ENCODE measurements at regions not wholly inside any gene's neighbourhood (a gene's known extent, or its start where the extent isn't known, plus 50 kb on each side); places are given as distances from the start of the nearest gene placed in this dataset.

- no peaks in the 10 kb centered on the region for H4K20me1 ChIP-seq (replicated peaks; ENCODE audit: control insufficient read depth, insufficient read depth, low read length)
- no peaks in the 10 kb centered on the region for H3K4me1 ChIP-seq (replicated peaks in 1 of 2; ENCODE audit: control insufficient read depth in 2 of 2, insufficient read depth in 2 of 2, low read length in 2 of 2)
- H3K27me3 ChIP-seq (ENCODE audit: control insufficient read depth in 2 of 2, insufficient read depth in 2 of 2, low read length in 2 of 2), result no peaks in the 10 kb centered on the region
- no peak overlapping the region for H3K27ac ChIP-seq (ENCODE audit: extremely low read depth, low read depth, low read length)
- WGBS (ENCODE audit: insufficient coverage, low coverage, missing lambda C conversion rate), result 0% methylated on average over 1 of the region's 1 CpG
- in situ Hi-C loops (cut with MboI) (no loop called here), intact Hi-C loops (cut with micrococcal nuclease) (no loop called here)
- no peaks in the 10 kb centered on the region for H3K9me1 ChIP-seq (ENCODE audit: control insufficient read depth, insufficient read depth, low read length)
- DNase-seq (ENCODE audit: extremely low read depth in 1 of 4, low spot score in 3 of 4) (no peak), FAIRE-seq (no peak), ATAC-seq (no peak)
- no peak overlapping the region for H3K4me2 ChIP-seq (ENCODE audit: insufficient read depth, low read length)
- no peaks in the 10 kb centered on the region for H3K9me3 ChIP-seq (replicated peaks; ENCODE audit: control insufficient read depth, insufficient read depth, low read depth, low read length)
- H3K4me3 ChIP-seq, result no peak overlapping the region
- BruUV-seq (replicated peaks), result no TSS peak
- H3K9ac ChIP-seq (ENCODE audit: insufficient read depth in 1 of 2, low read depth in 2 of 2, low read length in 2 of 2), result no peak overlapping the region
- H2AFZ ChIP-seq (ENCODE audit: low read depth, low read length), result no peak overlapping the region
- H3K36me3 ChIP-seq (ENCODE audit: control insufficient read depth, insufficient read depth, low read length), result no peaks in the 10 kb centered on the region
- no peaks in the 10 kb centered on the region for H3K79me2 ChIP-seq (ENCODE audit: control insufficient read depth, insufficient read depth, low read length)
- ChIA-PET CTCF (ENCODE audit: low intra/inter-chr PET ratio) (no interaction called here), POLR2A (no interaction called here)
- TF ChIP-seq USF2 (CRISPR knock-in tag; IDR thresholded peaks at IDR 0.05) (no peak), PTRF (tag; IDR thresholded peaks at IDR 0.05) (no peak), ZBTB49 (CRISPR knock-in tag; IDR thresholded peaks at IDR 0.05; ENCODE audit: borderline replicate concordance) (no peak), FOXK1 (CRISPR knock-in tag; IDR thresholded peaks at IDR 0.05; ENCODE audit: borderline replicate concordance) (no peak), ZNF592 (IDR thresholded peaks at IDR 0.05) (no peak), E2F6 (IDR thresholded peaks at IDR 0.05; ENCODE audit: borderline replicate concordance in 1 of 2, extremely low read depth in 1 of 2, insufficient read depth in 1 of 2, insufficient read length in 1 of 2, low read depth in 1 of 2, low read length in 1 of 2, poor library complexity in 1 of 2, severe bottlenecking in 1 of 2) (no peak), IRF9 (tag; IDR thresholded peaks at IDR 0.05) (no peak), ADNP (tag; IDR thresholded peaks at IDR 0.05) (no peak), NCOA4 (IDR thresholded peaks at IDR 0.05; ENCODE audit: partially characterized antibody) (no peak), THRAP3 (IDR thresholded peaks at IDR 0.05; ENCODE audit: borderline replicate concordance) (no peak)
Observed at GRCh38 chr7:124462249-124462648, 303.3 kb downstream of the GPR37 start.

Measured in K562 (cell line).